HEK293T (cell line): ENCODE measurements at regions not wholly inside any gene's neighbourhood (a gene's known extent, or its start where the extent isn't known, plus 50 kb on each side); places are given as distances from the start of the nearest gene placed in this dataset.

ENCODE experiments used
- ELF4 ChIP-seq: fragments of 450-650 bp; IDR thresholded peaks from 2 replicates; pipeline ENCODE4 v1.6.1; 2017; ENCODE audit warnings: antibody characterized with exemption
- FOXA1 ChIP-seq: fragments of 450-650 bp; IDR thresholded peaks from 2 replicates; pipeline ENCODE4 v1.6.1; 2016; ENCODE audit warnings: mild to moderate bottlenecking
- HDGF ChIP-seq: fragments of 450-650 bp; IDR thresholded peaks from 2 replicates; pipeline ENCODE4 v1.6.1; 2017; ENCODE audit warnings: antibody characterized with exemption, borderline replicate concordance
- L3MBTL2 ChIP-seq: fragments of 450-650 bp; conservative IDR thresholded peaks from 2 replicates; pipeline ENCODE4 v1.6.1; 2016; ENCODE audit warnings: mild to moderate bottlenecking
- SP1 ChIP-seq: fragments of 450-650 bp; IDR thresholded peaks from 2 replicates; pipeline ENCODE4 v1.6.1; 2017
- SUZ12 ChIP-seq: fragments of 450-650 bp; IDR thresholded peaks from 2 replicates; pipeline ENCODE4 v1.6.1; 2016; ENCODE audit warnings: mild to moderate bottlenecking
- TARDBP ChIP-seq: fragments of 450-650 bp; IDR thresholded peaks from 2 replicates; pipeline ENCODE4 v1.6.1; 2016

DNA sequence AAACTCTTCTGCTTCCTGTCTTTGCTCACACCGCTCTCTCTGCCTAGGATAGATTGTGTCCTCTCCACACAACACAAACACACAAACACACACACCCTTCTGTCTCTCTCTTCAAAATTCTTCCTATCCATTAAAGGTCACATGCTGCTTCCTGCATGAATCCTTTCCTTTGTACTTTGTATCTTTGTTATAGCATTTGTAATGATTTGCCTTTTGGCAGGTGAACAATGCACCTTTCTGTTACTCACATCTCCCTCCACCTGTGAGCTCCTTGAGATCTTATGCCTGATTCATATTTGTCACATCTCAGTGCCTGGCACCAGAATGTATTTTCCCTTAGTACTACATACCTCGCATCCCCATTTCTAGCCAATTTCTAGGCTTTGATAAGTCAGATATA, 251.4 kb upstream of the UMPS start:
- TF ChIP-seq ELF4 (no peak), TARDBP (no peak), SUZ12 (no peak), FOXA1 (no peak), HDGF (no peak), L3MBTL2 (no peak), SP1 (no peak)
